ENCODE measurements at regions not wholly inside any gene's neighbourhood (a gene's known extent, or its start where the extent isn't known, plus 50 kb on each side); places are given as distances from the start of the nearest gene placed in this dataset.

- Histone ChIP-seq H3K36me3 (no peaks in the 10 kb centered on the region), H3K9me3 (no peaks in the 10 kb centered on the region), H3K27me3 (no peaks in the 10 kb centered on the region), H3K27ac (no peak overlapping the region), H3K4me3 (no peak overlapping the region), H3K4me1 (peaks cover 0 to 8% (median 0%) of the 10 kb centered on the region in 4 donors)
- no peak for TF ChIP-seq POLR2A (IDR thresholded peaks at IDR 0.05)
- no peak for TF ChIP-seq CTCF (IDR thresholded peaks at IDR 0.05)
- no peak for TF ChIP-seq EP300 (IDR thresholded peaks at IDR 0.05)
- no peak for DNase-seq (ENCODE audit: low spot score in 2 of 2)
- WGBS, 2 donors = 85 to 88% methylated on average over 3 of the region's 3 CpGs
These were observed 468.1 kb upstream of the IGFBP3 start for GRCh38 chr7:46389146-46389545.

GRCh38 chr7:46387646-46388045 lies 466.6 kb upstream of the IGFBP3 start:
- WGBS, 2 donors = 48 to 49% methylated on average over 1 of the region's 1 CpG
- H3K36me3 ChIP-seq = no peaks in the 10 kb centered on the region
- TF ChIP-seq EP300 (IDR thresholded peaks at IDR 0.05) (no peak), CTCF (IDR thresholded peaks at IDR 0.05) (no peak), POLR2A (IDR thresholded peaks at IDR 0.05) (no peak)
- H3K4me1 ChIP-seq = peaks cover 0 to 8% (median 0%) of the 10 kb centered on the region in 4 donors
- H3K27me3 ChIP-seq = no peaks in the 10 kb centered on the region
- no peak overlapping the region for H3K4me3 ChIP-seq
- no peaks in the 10 kb centered on the region for H3K9me3 ChIP-seq
- H3K27ac ChIP-seq = no peak overlapping the region
- DNase-seq (ENCODE audit: low spot score in 2 of 2) = no peak

GRCh38 chr7:46386428-46387399 lies 465.6 kb upstream of the IGFBP3 start:
- no peak overlapping the region for H3K27ac ChIP-seq
- H3K27me3 ChIP-seq = no peaks in the 10 kb centered on the region
- peaks cover 0 to 8% (median 0%) of the 10 kb centered on the region in 4 donors for H3K4me1 ChIP-seq
- 83 to 85% methylated on average over 6 of the region's 6 CpGs for WGBS, 2 donors
- no peaks in the 10 kb centered on the region for H3K9me3 ChIP-seq
- H3K36me3 ChIP-seq = no peaks in the 10 kb centered on the region
- no peak for TF ChIP-seq EP300 (IDR thresholded peaks at IDR 0.05)
- TF ChIP-seq CTCF (IDR thresholded peaks at IDR 0.05) = no peak
- no peak for TF ChIP-seq POLR2A (IDR thresholded peaks at IDR 0.05)
- H3K4me3 ChIP-seq = no peak overlapping the region
- DNase-seq (ENCODE audit: low spot score in 2 of 2) = no peak

- no peak overlapping the region for H3K4me3 ChIP-seq
- H3K36me3 ChIP-seq = no peaks in the 10 kb centered on the region
- DNase-seq (ENCODE audit: low spot score in 2 of 2) = no peak
- H3K9me3 ChIP-seq = no peaks in the 10 kb centered on the region
- peaks cover 0 to under 1% (median 0%) of the 10 kb centered on the region in 4 donors for H3K4me1 ChIP-seq
- no peak overlapping the region for H3K27ac ChIP-seq
- TF ChIP-seq CTCF (IDR thresholded peaks at IDR 0.05) = no peak
- TF ChIP-seq EP300 (IDR thresholded peaks at IDR 0.05) = no peak
- TF ChIP-seq POLR2A (IDR thresholded peaks at IDR 0.05) = no peak
- no peaks in the 10 kb centered on the region for H3K27me3 ChIP-seq
These were observed 464.7 kb upstream of the IGFBP3 start for GRCh38 chr7:46385662-46386309.

- Histone ChIP-seq H3K4me1 (no peaks in the 10 kb centered on the region), H3K4me3 (no peak overlapping the region), H3K27ac (no peak overlapping the region), H3K27me3 (no peaks in the 10 kb centered on the region), H3K36me3 (no peaks in the 10 kb centered on the region), H3K9me3 (no peaks in the 10 kb centered on the region)
- WGBS, 2 donors = 78 to 79% methylated on average over 2 of the region's 2 CpGs
- DNase-seq (ENCODE audit: low spot score in 2 of 2) = no peak
- TF ChIP-seq EP300 (IDR thresholded peaks at IDR 0.05) (no peak), CTCF (IDR thresholded peaks at IDR 0.05) (no peak), POLR2A (IDR thresholded peaks at IDR 0.05) (no peak)
These were observed 462.5 kb upstream of the IGFBP3 start for GRCh38 chr7:46383605-46384004.
